Loucy (cell line): ENCODE measurements at regions not wholly inside any gene's neighbourhood (a gene's known extent, or its start where the extent isn't known, plus 50 kb on each side); places are given as distances from the start of the nearest gene placed in this dataset.

Experiments
- H2AFZ ChIP-seq: fragments of 200-600 bp; sonication (generic); 2 replicates; pipeline ENCODE4 v1.6.0; 2016; ENCODE audit warnings: antibody characterized with exemption, mild to moderate bottlenecking, low read length, moderate library complexity
- H3F3A ChIP-seq: fragments of 200-600 bp; 2 replicates; pipeline ENCODE4 v1.6.0; 2016; ENCODE audit warnings: antibody characterized with exemption, low read depth, mild to moderate bottlenecking
- H3K27me3 ChIP-seq: fragments of 200-600 bp; sonication (generic); 2 replicates; pipeline ENCODE4 v1.6.1; 2014; ENCODE audit warnings: low read length, mild to moderate bottlenecking; ENCODE audit not compliant: insufficient read depth, poor library complexity, severe bottlenecking
- H3K36me3 ChIP-seq: fragments of 200-600 bp; sonication (generic); 2 replicates; pipeline ENCODE4 v1.6.1; 2016; ENCODE audit warnings: low read length; ENCODE audit not compliant: insufficient read depth
- H3K4me1 ChIP-seq: fragments of 200-600 bp; sonication (generic); 2 replicates; pipeline ENCODE4 v1.5.1; 2014; ENCODE audit warnings: low read length, mild to moderate bottlenecking; ENCODE audit not compliant: insufficient read depth, poor library complexity, severe bottlenecking
- H3K4me2 ChIP-seq: fragments of 200-600 bp; sonication (generic); 2 replicates; pipeline ENCODE4 v1.6.0; 2014; ENCODE audit warnings: antibody characterized with exemption, low read length, low read depth, mild to moderate bottlenecking; ENCODE audit not compliant: poor library complexity, severe bottlenecking
- H3K4me3 ChIP-seq: fragments of 200-600 bp; sonication (generic); 2 replicates; pipeline ENCODE4 v1.5.1; 2014; ENCODE audit warnings: low read length, mild to moderate bottlenecking, mixed read lengths; ENCODE audit not compliant: poor library complexity, severe bottlenecking
- H3K79me2 ChIP-seq: fragments of 200-600 bp; sonication (generic); 2 replicates; pipeline ENCODE4 v1.6.1; 2014; ENCODE audit warnings: low read length; ENCODE audit not compliant: insufficient read depth
- H3K9ac ChIP-seq: fragments of 200-600 bp; sonication (generic); 2 replicates; pipeline ENCODE4 v1.6.0; 2014; ENCODE audit warnings: mild to moderate bottlenecking, low read depth, low read length, moderate library complexity; ENCODE audit not compliant: poor library complexity, severe bottlenecking
- H3K9me2 ChIP-seq: fragments of 200-600 bp; sonication (generic); replicated peaks from 2 replicates; pipeline ENCODE4 v1.6.1; 2016; ENCODE audit warnings: low read depth, low read length, mixed read lengths
- H3K9me3 ChIP-seq: fragments of 200-600 bp; sonication (generic); 2 replicates; pipeline ENCODE4 v1.6.1; 2014; ENCODE audit warnings: mild to moderate bottlenecking, antibody characterized with exemption, low read length, low read depth; ENCODE audit not compliant: insufficient read depth
- H4K20me1 ChIP-seq: fragments of 200-600 bp; sonication (generic); 2 replicates; pipeline ENCODE4 v1.6.0; 2014; ENCODE audit warnings: antibody characterized with exemption, low read length, mild to moderate bottlenecking; ENCODE audit not compliant: insufficient read depth, poor library complexity, severe bottlenecking
- EZH2phosphoT487 ChIP-seq: fragments of 200-600 bp; IDR thresholded peaks from 2 replicates; pipeline ENCODE4 v1.6.1; 2018; ENCODE audit warnings: antibody characterized with exemption, mild to moderate bottlenecking, moderate library complexity, borderline replicate concordance
- TF ChIP-seq, protein P1 (sequence below): fragments of 200-600 bp; sonication (generic); conservative IDR thresholded peaks from 2 replicates; pipeline ENCODE4 v1.5.1; 2014; ENCODE audit warnings: mild to moderate bottlenecking, antibody characterized with exemption, low read length

DNA sequence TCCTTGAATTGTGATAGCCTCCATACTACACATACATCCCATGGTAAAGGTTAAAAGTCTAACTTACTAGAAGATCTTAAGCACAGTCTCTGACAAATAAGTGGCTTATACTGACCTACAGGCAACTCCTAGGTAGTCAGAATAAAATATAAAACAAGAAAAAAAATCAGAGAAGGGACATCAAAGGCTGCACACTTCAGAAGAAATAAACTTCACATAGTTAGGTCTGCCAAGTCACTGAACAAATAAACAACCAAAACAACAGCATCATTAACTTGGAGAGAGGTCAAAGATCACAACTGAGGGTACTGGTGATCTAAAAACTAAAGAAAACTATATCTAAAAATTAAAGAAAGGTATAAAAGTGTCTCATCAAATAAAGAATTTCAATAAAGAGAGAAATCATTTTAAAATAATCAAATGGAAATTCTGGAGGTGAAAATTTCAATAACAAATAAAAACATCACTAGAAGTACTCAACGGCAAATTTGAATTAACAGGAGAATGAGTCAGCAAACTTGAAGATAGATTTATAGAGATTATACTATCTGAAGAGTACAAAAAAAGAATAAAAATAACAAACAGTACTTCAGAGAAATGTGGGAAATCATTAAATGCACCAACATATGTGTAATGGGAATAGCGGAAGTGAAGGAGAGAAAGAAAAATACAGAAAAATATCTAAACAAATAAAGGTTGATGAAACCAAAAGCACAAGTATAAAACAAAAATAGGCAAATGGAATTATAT lies 88.0 kb upstream of the UST start:
- H3K4me2 ChIP-seq: no peak overlapping the region
- H3K36me3 ChIP-seq: no peaks in the 10 kb centered on the region
- no peaks in the 10 kb centered on the region; the same call in 1 of the 2 replicates for H3K9me3 ChIP-seq
- H3K4me3 ChIP-seq: no peak overlapping the region
- no peaks in the 10 kb centered on the region for H4K20me1 ChIP-seq
- H3K4me1 ChIP-seq: no peaks in the 10 kb centered on the region
- no peaks in the 10 kb centered on the region for H3K79me2 ChIP-seq
- no peak overlapping the region for H3K9ac ChIP-seq
- H3F3A ChIP-seq: no peaks in the 10 kb centered on the region
- H3K27me3 ChIP-seq: no peaks in the 10 kb centered on the region
- H2AFZ ChIP-seq: no peak overlapping the region
- H3K9me2 ChIP-seq: no peaks in the 10 kb centered on the region
- no peak for TF ChIP-seq EZH2phosphoT487
- TF ChIP-seq, protein P1, sequence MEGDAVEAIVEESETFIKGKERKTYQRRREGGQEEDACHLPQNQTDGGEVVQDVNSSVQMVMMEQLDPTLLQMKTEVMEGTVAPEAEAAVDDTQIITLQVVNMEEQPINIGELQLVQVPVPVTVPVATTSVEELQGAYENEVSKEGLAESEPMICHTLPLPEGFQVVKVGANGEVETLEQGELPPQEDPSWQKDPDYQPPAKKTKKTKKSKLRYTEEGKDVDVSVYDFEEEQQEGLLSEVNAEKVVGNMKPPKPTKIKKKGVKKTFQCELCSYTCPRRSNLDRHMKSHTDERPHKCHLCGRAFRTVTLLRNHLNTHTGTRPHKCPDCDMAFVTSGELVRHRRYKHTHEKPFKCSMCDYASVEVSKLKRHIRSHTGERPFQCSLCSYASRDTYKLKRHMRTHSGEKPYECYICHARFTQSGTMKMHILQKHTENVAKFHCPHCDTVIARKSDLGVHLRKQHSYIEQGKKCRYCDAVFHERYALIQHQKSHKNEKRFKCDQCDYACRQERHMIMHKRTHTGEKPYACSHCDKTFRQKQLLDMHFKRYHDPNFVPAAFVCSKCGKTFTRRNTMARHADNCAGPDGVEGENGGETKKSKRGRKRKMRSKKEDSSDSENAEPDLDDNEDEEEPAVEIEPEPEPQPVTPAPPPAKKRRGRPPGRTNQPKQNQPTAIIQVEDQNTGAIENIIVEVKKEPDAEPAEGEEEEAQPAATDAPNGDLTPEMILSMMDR: no peak

DNA sequence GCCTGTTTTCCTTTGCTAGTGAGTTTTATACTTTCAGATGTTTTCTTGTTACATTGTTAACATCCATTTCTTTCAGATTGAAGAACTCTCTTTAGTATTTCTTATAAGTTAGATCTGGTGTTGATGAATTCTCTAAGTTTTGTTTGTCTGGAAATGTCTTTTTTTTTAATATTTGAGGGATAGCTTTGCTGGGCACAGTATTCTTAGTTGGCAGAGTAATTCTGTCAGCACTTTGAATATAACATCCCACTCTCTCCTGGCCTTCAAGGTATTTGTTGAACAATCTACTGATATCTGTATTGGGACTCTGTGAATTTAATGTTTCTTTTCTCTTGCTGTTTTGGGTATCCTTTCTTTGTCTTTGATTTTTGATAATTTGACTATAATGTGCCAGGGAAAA lies 79.4 kb upstream of the UST start:
- Histone ChIP-seq H3K9me3 (peaks cover 21% of the 10 kb centered on the region; the same call in 1 of the 2 replicates), H3F3A (no peaks in the 10 kb centered on the region), H2AFZ (no peak overlapping the region), H3K4me3 (no peak overlapping the region), H3K4me1 (no peaks in the 10 kb centered on the region), H3K9ac (no peak overlapping the region), H4K20me1 (no peaks in the 10 kb centered on the region), H3K4me2 (no peak overlapping the region), H3K79me2 (no peaks in the 10 kb centered on the region), H3K36me3 (no peaks in the 10 kb centered on the region), H3K9me2 (no peaks in the 10 kb centered on the region), H3K27me3 (no peaks in the 10 kb centered on the region)
- TF ChIP-seq EZH2phosphoT487: no peak
- TF ChIP-seq, protein P1: no peak

DNA sequence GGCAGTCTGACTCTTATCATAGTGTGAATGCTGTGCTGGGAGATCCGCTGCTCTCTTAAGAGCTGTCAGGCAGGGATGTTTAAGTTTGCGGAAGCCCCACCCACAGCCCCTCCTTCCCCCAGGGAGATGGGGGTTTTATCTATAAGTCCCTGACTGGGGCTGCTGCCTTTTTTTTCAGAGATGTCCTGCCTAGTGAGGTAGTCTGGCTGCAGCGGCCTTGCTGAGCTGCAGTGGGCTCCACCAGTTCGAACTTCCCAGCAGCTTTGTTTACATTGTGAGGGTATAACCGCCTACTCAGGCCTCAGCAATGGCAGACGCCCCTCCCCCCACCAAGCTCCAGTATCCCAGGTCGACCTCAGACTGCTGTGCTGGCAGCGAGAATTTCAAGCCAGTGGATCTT lies 75.7 kb upstream of the UST start:
- peaks cover 16% of the 10 kb centered on the region; the same call in 1 of the 2 replicates for H3K9me3 ChIP-seq
- H3K4me1 ChIP-seq: no peaks in the 10 kb centered on the region
- no peak overlapping the region for H3K9ac ChIP-seq
- H3F3A ChIP-seq: no peaks in the 10 kb centered on the region
- no peak overlapping the region for H2AFZ ChIP-seq
- H3K27me3 ChIP-seq: no peaks in the 10 kb centered on the region
- no peaks in the 10 kb centered on the region for H3K9me2 ChIP-seq
- TF ChIP-seq EZH2phosphoT487: no peak
- TF ChIP-seq, protein P1: no peak
- no peaks in the 10 kb centered on the region for H3K36me3 ChIP-seq
- no peaks in the 10 kb centered on the region for H4K20me1 ChIP-seq
- no peak overlapping the region for H3K4me3 ChIP-seq
- H3K4me2 ChIP-seq: no peak overlapping the region
- no peaks in the 10 kb centered on the region for H3K79me2 ChIP-seq
